HCT116 (cell line): ENCODE measurements at regions not wholly inside any gene's neighbourhood (a gene's known extent, or its start where the extent isn't known, plus 50 kb on each side); places are given as distances from the start of the nearest gene placed in this dataset.
A peak's percentile ranks its signal among the peaks of the same experiment; 100 is the strongest.

Experiments used
- ATAC-seq: fragments of 200-7000 bp; cut with Tn5 transposase; 2 replicates; pipeline ENCODE4 v1.9.1; 2020; ENCODE audit warnings: mild to moderate bottlenecking, moderate library complexity
- BruUV-seq: library from RNA; stranded (reverse); fragments of 400-500 nt; replicated peaks from 2 replicates; lab custom pipeline; 2021; lab: Mats Ljungman, UMichigan
- CTCF ChIA-PET: fragments of 300-600 bp; sonication (Branson Sonifier 250); formaldehyde crosslinking; loops from one replicate; lab custom pipeline; 2021; ENCODE audit warnings: antibody characterized with exemption; lab: Charles Lee
- POLR2A ChIA-PET: fragments of 300-600, 350-600 bp; sonication (Branson Sonifier 250); formaldehyde crosslinking; loops from one replicate; lab custom pipeline; 2021; ENCODE audit warnings: antibody characterized with exemption; lab: Charles Lee
- RAD21 ChIA-PET, 2 experiments: fragments of 300-600 bp; sonication (Branson Sonifier 250); formaldehyde crosslinking; loops; one replicate each; lab custom pipeline; 2023; ENCODE audit warnings: low total read pairs in 2 of 2; ENCODE audit not compliant: uncharacterized antibody in 2 of 2, unreplicated experiment in 2 of 2, low non-redundant PET in 1 of 2; lab: Charles Lee
- DNase-seq: peaks from one replicate; pipeline ENCODE4 v3.0.0-alpha.2; 2010; ENCODE audit warnings: low read depth, low spot score
- H2AFZ ChIP-seq: fragments of 200-600 bp; shearing (Covaris generic), sonication (generic); 2 replicates; pipeline ENCODE4 v1.6.1; 2017; ENCODE audit warnings: low read depth, mixed run types, mixed read lengths, antibody characterized with exemption, low read length; ENCODE audit not compliant: poor library complexity, severe bottlenecking
- H3K27ac ChIP-seq: 2 replicates; pipeline ENCODE4 v1.5.1; 2012; ENCODE audit warnings: low read depth, low read length
- H3K27me3 ChIP-seq: fragments of 200-600 bp; sonication (generic); 2 replicates; pipeline ENCODE4 v1.6.1; 2016; ENCODE audit warnings: mixed run types, low read length, mixed read lengths; ENCODE audit not compliant: insufficient read depth
- H3K36me3 ChIP-seq, 2 experiments: fragments of 200-500 bp in 1 of 2; fragments of 200-600 bp in 1 of 2; sonication (Bioruptor generic) in 1 of 2; sonication (generic) in 1 of 2; 2 replicates each; pipeline versions ENCODE4 v1.5.1 to v1.6.1; 2014 to 2016; ENCODE audit warnings: low read length in 2 of 2, inconsistent platforms in 1 of 2, mixed read lengths in 1 of 2, mixed run types in 1 of 2; ENCODE audit not compliant: insufficient read depth in 2 of 2, control insufficient read depth in 1 of 2
- H3K4me1 ChIP-seq, 2 experiments: fragments of 200-600 bp in 1 of 2; sonication (generic) in 1 of 2; 2 replicates each; pipeline versions ENCODE4 v1.5.1 to v1.6.1; 2012 to 2017; ENCODE audit warnings: low read length in 2 of 2, inconsistent platforms in 1 of 2, mild to moderate bottlenecking in 1 of 2, mixed read lengths in 1 of 2, mixed run types in 1 of 2, moderate library complexity in 1 of 2; ENCODE audit not compliant: insufficient read depth in 2 of 2, control insufficient read depth in 1 of 2
- H3K4me2 ChIP-seq: fragments of 200-600 bp; sonication (generic); 2 replicates; pipeline ENCODE4 v1.6.1; 2017; ENCODE audit warnings: mixed run types, low read length, mixed read lengths
- H3K4me3 ChIP-seq, 2 experiments: fragments of 200-600 bp in 1 of 2; sonication (generic) in 1 of 2; replicated peaks in 1 of 2; 2 replicates each; pipeline ENCODE4 v1.5.1; 2011 to 2016; ENCODE audit warnings: low read length in 2 of 2, control low read depth in 1 of 2, low read depth in 1 of 2, mild to moderate bottlenecking in 1 of 2, mixed read lengths in 1 of 2, mixed run types in 1 of 2
- H3K79me2 ChIP-seq: fragments of 200-600 bp; sonication (generic); 2 replicates; pipeline ENCODE4 v1.6.1; 2017; ENCODE audit warnings: mild to moderate bottlenecking, mixed run types, low read length, moderate library complexity, mixed read lengths; ENCODE audit not compliant: insufficient read depth
- H3K9ac ChIP-seq: fragments of 200-600 bp; sonication (generic); 2 replicates; pipeline ENCODE4 v1.6.1; 2016; ENCODE audit warnings: low read length, mixed read lengths
- H3K9me2 ChIP-seq: fragments of 200-600 bp; sonication (generic), shearing (Covaris generic); 2 replicates; pipeline ENCODE4 v1.6.1; 2017; ENCODE audit warnings: mixed run types, mild to moderate bottlenecking, moderate library complexity; ENCODE audit not compliant: insufficient read depth
- H3K9me3 ChIP-seq, 2 experiments: fragments of 200-500 bp in 1 of 2; fragments of 200-600 bp in 1 of 2; sonication (Bioruptor generic) in 1 of 2; sonication (generic) in 1 of 2; 2 replicates each; pipeline ENCODE4 v1.6.1; 2014 to 2017; ENCODE audit warnings: low read length in 2 of 2, mixed read lengths in 2 of 2, inconsistent platforms in 1 of 2, low read depth in 1 of 2, mild to moderate bottlenecking in 1 of 2, mixed run types in 1 of 2, moderate library complexity in 1 of 2; ENCODE audit not compliant: control insufficient read depth in 1 of 2, insufficient read depth in 1 of 2
- H4K20me1 ChIP-seq: fragments of 200-600 bp; sonication (generic), shearing (Covaris generic); 2 replicates; pipeline ENCODE4 v1.6.1; 2017; ENCODE audit warnings: mixed run types, mild to moderate bottlenecking, moderate library complexity; ENCODE audit not compliant: insufficient read depth
- ATF3 ChIP-seq: IDR thresholded peaks from 2 replicates; pipeline ENCODE4 v1.6.1; 2012
- EGR1 ChIP-seq: IDR thresholded peaks from 2 replicates; pipeline ENCODE4 v1.6.1; 2012; ENCODE audit warnings: low read depth
- POLR2A ChIP-seq: IDR thresholded peaks from 2 replicates; pipeline ENCODE4 v1.7.0; 2011; ENCODE audit warnings: borderline replicate concordance; ENCODE audit not compliant: insufficient read depth, insufficient read length; ENCODE audit errors: extremely low read depth
- RAD21 ChIP-seq: IDR thresholded peaks from 2 replicates; pipeline ENCODE4 v1.6.1; 2012; ENCODE audit warnings: low read depth, mild to moderate bottlenecking
- SP1 ChIP-seq: IDR thresholded peaks from 2 replicates; pipeline ENCODE4 v1.6.1; 2012; ENCODE audit warnings: low read depth
- TCF7L2 ChIP-seq: IDR thresholded peaks from 2 replicates; pipeline ENCODE4 v1.7.0; 2011; ENCODE audit warnings: borderline replicate concordance, inconsistent platforms; ENCODE audit not compliant: insufficient read depth, insufficient read length; ENCODE audit errors: extremely low read depth
- ZBTB33 ChIP-seq: IDR thresholded peaks from 2 replicates; pipeline ENCODE4 v1.6.1; 2011; ENCODE audit warnings: mild to moderate bottlenecking, low read length, moderate library complexity; ENCODE audit not compliant: insufficient replicate concordance; ENCODE audit errors: extremely low read depth
- intact Hi-C: fragments of 100-400 bp; cut with micrococcal nuclease; formaldehyde crosslinking; loops from 2 replicates; pipeline ENCODE4 v1.10.0; 2022
- TF ChIP-seq, protein P1 (sequence below), 3 experiments: fragments of 200-600 bp in 1 of 3; sonication (generic) in 1 of 3; IDR thresholded peaks in 2 of 3; conservative IDR thresholded peaks in 1 of 3; 2 replicates each; pipeline ENCODE4 v1.5.1; 2012 to 2017; ENCODE audit warnings: low read depth in 2 of 3, low read length in 2 of 3, antibody characterized with exemption in 1 of 3, borderline replicate concordance in 1 of 3, control low read depth in 1 of 3, mild to moderate bottlenecking in 1 of 3, mixed read lengths in 1 of 3, mixed run types in 1 of 3, moderate library complexity in 1 of 3; ENCODE audit not compliant: insufficient read depth in 1 of 3

DNA sequence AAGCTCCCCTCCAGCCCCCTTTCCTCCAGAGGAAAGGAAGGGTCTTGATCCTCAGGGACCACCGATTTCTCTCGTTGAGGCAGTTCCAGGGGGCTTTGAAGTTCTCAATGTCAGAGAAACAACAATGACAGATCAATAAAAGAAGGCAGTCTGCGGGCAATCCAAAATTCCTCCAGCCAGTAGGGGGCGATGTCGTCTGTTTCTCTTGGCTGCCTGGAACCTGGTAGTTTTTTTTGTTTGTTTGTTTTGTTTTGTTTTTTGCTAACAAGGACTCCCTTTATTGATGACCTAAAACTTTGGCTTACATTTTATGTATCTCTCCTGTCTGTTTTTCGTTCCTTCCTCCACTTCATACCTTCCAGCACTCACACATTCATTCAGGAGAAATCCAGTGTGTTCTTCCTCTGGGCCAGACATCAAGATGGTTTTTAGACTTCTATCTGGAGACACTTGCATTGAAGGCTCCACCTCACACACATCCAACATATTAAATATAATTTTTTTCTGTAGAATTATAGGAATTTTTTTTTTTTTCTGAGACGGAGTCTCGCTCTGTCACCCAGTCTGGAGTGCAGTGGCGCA is 276.6 kb downstream of the RPLP1 start:
- no TSS peak for BruUV-seq
- peak; percentile 18 for DNase-seq
- TF ChIP-seq RAD21 (peak; percentile 69), POLR2A (no peak), SP1 (no peak)
- TF ChIP-seq, protein P1, sequence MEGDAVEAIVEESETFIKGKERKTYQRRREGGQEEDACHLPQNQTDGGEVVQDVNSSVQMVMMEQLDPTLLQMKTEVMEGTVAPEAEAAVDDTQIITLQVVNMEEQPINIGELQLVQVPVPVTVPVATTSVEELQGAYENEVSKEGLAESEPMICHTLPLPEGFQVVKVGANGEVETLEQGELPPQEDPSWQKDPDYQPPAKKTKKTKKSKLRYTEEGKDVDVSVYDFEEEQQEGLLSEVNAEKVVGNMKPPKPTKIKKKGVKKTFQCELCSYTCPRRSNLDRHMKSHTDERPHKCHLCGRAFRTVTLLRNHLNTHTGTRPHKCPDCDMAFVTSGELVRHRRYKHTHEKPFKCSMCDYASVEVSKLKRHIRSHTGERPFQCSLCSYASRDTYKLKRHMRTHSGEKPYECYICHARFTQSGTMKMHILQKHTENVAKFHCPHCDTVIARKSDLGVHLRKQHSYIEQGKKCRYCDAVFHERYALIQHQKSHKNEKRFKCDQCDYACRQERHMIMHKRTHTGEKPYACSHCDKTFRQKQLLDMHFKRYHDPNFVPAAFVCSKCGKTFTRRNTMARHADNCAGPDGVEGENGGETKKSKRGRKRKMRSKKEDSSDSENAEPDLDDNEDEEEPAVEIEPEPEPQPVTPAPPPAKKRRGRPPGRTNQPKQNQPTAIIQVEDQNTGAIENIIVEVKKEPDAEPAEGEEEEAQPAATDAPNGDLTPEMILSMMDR (IDR thresholded peaks at IDR 0.05 in 2 of 3, conservative IDR thresholded peaks at IDR 0.05 in 1 of 3; ENCODE audit: borderline replicate concordance in 1 of 3, insufficient read depth in 1 of 3, low read depth in 2 of 3, low read length in 2 of 3), result peak; percentile 42 to 94 (median 83); a peak in 5 of 6 replicates
- intact Hi-C loops, result loop anchor here (2.0 to 5.0 kb wide), 2 partner anchors 633 to 738 kb away; no protein-coding TSS in a partner anchor
- no peaks in the 10 kb centered on the region for H3K9me3 ChIP-seq
- peak; percentile 59 for ATAC-seq
- peak overlapping the region; percentile 89 for H2AFZ ChIP-seq
- no peaks in the 10 kb centered on the region for H3K36me3 ChIP-seq
- ChIA-PET POLR2A (no interaction called here), CTCF (no interaction called here), RAD21 (no interaction called here)
- no peaks in the 10 kb centered on the region for H3K4me1 ChIP-seq
- H3K79me2 ChIP-seq, result no peaks in the 10 kb centered on the region
- no peak overlapping the region for H3K27ac ChIP-seq
- H3K4me2 ChIP-seq, result no peak overlapping the region
- H3K9me2 ChIP-seq, result no peaks in the 10 kb centered on the region
- H3K27me3 ChIP-seq, result peaks cover 11% of the 10 kb centered on the region
- no peak overlapping the region for H3K9ac ChIP-seq
- H3K4me3 ChIP-seq, result no peak overlapping the region
- H4K20me1 ChIP-seq, result no peaks in the 10 kb centered on the region

DNA sequence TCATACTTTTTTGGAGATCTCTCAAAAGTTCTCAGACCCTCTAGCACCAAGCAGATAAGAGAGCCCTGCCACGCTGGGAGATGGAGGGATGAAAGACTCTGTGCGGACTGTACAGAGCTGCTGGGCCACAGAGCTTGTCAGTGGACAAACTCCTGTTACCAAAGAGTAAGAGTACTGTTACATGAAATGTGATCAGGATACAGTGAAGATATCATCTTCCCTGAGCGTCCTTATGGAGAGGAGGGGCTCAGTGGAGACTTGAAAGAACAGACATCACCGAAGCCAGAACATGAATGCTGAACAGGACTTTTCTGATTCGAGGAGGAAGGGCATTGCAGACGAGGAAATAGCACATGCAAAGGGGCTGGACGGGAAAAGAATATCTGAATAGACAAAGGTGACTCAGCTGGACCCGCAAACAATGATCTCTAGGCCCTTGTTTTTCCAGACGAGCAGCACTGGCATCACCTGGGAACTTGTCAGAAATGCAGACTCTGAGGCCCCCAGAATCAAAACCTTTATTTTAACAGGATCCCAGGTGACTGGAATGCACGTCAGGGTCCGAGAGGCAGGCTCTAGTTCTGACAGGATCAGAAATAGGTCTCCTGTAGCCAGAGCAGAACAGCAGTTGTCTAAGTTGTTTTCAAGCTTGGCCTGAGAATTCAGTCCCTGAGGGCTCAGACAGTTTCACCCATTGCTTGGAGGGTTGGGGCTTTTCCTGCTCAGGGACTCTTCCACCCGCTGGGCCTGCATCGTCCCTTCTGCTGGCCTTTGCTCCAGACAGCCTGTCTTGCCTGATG is 277.9 kb downstream of the RPLP1 start:
- Histone ChIP-seq H3K4me1 (no peaks in the 10 kb centered on the region), H3K79me2 (no peaks in the 10 kb centered on the region), H3K9ac (no peak overlapping the region), H3K27me3 (peaks cover 15% of the 10 kb centered on the region), H3K4me2 (no peak overlapping the region), H4K20me1 (no peaks in the 10 kb centered on the region), H2AFZ (no peak overlapping the region), H3K9me2 (no peaks in the 10 kb centered on the region), H3K9me3 (no peaks in the 10 kb centered on the region), H3K36me3 (no peaks in the 10 kb centered on the region), H3K27ac (no peak overlapping the region), H3K4me3 (no peak overlapping the region)
- intact Hi-C loops, result loop anchor here (5.0 to 10.0 kb wide), 2 partner anchors 234 to 367 kb away; partner anchors contain the start of gene TLE3
- ChIA-PET CTCF (no interaction called here), RAD21 (no interaction called here), POLR2A (no interaction called here)
- ATAC-seq (no peak), DNase-seq (no peak)
- no TSS peak for BruUV-seq
- TF ChIP-seq EGR1 (no peak), TCF7L2 (no peak), POLR2A (no peak), ATF3 (no peak), ZBTB33 (no peak)
